ENCODE measurements at regions not wholly inside any gene's neighbourhood (a gene's known extent, or its start where the extent isn't known, plus 50 kb on each side); places are given as distances from the start of the nearest gene placed in this dataset.

DNA sequence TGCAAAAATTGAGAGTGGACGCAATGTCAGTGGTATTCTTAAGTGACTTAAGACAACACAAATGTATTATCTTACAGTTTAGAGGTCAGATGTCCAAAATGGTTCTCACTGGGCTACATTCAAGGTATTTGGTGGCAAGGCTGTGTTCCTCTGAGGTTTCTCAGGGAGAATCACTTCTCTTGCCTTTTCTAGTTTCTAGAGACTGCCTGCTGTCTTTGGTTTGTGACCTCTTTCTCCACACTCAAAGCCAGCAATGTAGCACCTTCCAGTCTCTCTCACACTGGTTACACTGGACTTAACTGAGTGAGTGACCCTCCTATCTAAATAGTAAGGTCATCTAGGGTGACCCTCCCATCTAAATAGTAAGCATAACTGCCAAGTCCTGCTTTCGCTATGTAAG lies 613.2 kb upstream of the COBL start:
- no peak for TF ChIP-seq GATA2 (IDR thresholded peaks at IDR 0.05; ENCODE audit: low read depth, low read length)
- no peak for TF ChIP-seq GATA3 (IDR thresholded peaks at IDR 0.05; ENCODE audit: low read depth, low read length)
